Ovary (tissue), 7 donors: ENCODE measurements at regions not wholly inside any gene's neighbourhood (a gene's known extent, or its start where the extent isn't known, plus 50 kb on each side); places are given as distances from the start of the nearest gene placed in this dataset.

Source experiments
- DNase-seq, 5 donors: peaks; one replicate each; pipeline ENCODE4 v3.0.0-alpha.2; 2019 to 2020
- H3K27ac ChIP-seq, 2 donors: fragments of 200-600 bp; one replicate each; pipeline versions ENCODE4 v1.5.1 to v1.8.0; 2019 to 2022
- H3K27me3 ChIP-seq: fragments of 200-600 bp; one replicate; pipeline ENCODE4 v1.8.0; 2022
- H3K36me3 ChIP-seq: fragments of 200-600 bp; sonication (generic); one replicate; pipeline ENCODE4 v1.5.1; 2019
- H3K4me1 ChIP-seq: one replicate; pipeline ENCODE4 v1.8.1; 2013; ENCODE audit warnings: mild to moderate bottlenecking, moderate library complexity; ENCODE audit not compliant: insufficient read depth
- H3K4me3 ChIP-seq: fragments of 200-600 bp; sonication (generic); one replicate; pipeline ENCODE4 v1.5.1; 2017
- H3K9me3 ChIP-seq, 2 donors: fragments of 200-600 bp in 1 of 2; sonication (generic) in 1 of 2; one replicate each; pipeline versions ENCODE4 v1.5.1 to v1.8.1; 2013 to 2019; ENCODE audit warnings: mild to moderate bottlenecking in 1 of 2, moderate library complexity in 1 of 2
- EP300 ChIP-seq: sonication (generic); formaldehyde crosslinking; IDR thresholded peaks from one replicate; pipeline ENCODE4 v1.6.1; 2017; ENCODE audit warnings: antibody characterized with exemption
- POLR2A ChIP-seq: fragments of 450-650 bp; IDR thresholded peaks from one replicate; pipeline ENCODE4 v1.6.1; 2017; ENCODE audit warnings: antibody characterized with exemption, mild to moderate bottlenecking, moderate library complexity
- WGBS, 3 donors: extraction: QIAGEN DNeasy Blood & Tissue Kit in 1 of 3; methylation state at CpG; one replicate each; pipeline versions ENCODE4 v1.1.5 to v1.1.7; 2013 to 2017; 5-methylcytosine and 5-hydroxymethylcytosine counted together
- intact Hi-C, 4 donors: fragments of 100-400 bp; cut with DNase I; formaldehyde crosslinking; loops; one replicate each; pipeline versions ENCODE4 v1.11.0 to v1.15.1; 2022 to 2023
- TF ChIP-seq, protein P1 (sequence below), 3 donors: fragments of 450-650 bp in 2 of 3; fragments of 200-600 bp in 1 of 3; IDR thresholded peaks; one replicate each; pipeline versions ENCODE4 v1.5.1 to v1.8.0; 2016 to 2022; ENCODE audit warnings: antibody characterized with exemption in 3 of 3, mild to moderate bottlenecking in 1 of 3
- donor health status: DM: no; HTN: no; CAD: no; lungs with moderate emphysema.
- donor health status: DM: no; HTN: no; CAD: no.
- donor health status: Bipolar disorder and iron deficiency.
- donor health status: DM: no; HTN: no; CAD: no.
- donor health status: DM: yes; HTN: yes; CAD: no.

DNA sequence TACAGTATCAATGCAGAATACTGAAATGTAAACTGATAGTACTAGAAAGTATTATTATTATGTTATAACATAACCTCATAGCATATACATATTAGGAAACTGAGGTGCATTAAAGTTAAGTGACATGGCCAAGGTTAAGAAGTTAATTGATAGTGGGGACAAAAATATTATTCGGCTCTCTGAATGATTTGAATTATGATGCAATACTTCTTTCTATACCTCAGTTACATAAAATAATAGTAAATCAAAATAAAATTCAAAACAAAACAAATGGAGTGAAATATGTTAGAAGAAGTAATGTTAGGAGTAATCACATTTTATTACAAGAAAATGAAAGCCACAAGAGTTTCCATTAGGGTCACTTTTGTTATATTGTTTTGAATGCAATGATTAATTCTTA lies 455.2 kb downstream of the PLA2G4A start:
- H3K27me3 ChIP-seq: no peaks in the 10 kb centered on the region
- no peaks in the 10 kb centered on the region for H3K36me3 ChIP-seq
- no peaks in the 10 kb centered on the region for H3K4me1 ChIP-seq
- WGBS, 3 donors: 68 to 71% (median 69%) methylated on average over 1 of the region's 1 CpG
- TF ChIP-seq EP300 (no peak), POLR2A (no peak)
- TF ChIP-seq, protein P1, sequence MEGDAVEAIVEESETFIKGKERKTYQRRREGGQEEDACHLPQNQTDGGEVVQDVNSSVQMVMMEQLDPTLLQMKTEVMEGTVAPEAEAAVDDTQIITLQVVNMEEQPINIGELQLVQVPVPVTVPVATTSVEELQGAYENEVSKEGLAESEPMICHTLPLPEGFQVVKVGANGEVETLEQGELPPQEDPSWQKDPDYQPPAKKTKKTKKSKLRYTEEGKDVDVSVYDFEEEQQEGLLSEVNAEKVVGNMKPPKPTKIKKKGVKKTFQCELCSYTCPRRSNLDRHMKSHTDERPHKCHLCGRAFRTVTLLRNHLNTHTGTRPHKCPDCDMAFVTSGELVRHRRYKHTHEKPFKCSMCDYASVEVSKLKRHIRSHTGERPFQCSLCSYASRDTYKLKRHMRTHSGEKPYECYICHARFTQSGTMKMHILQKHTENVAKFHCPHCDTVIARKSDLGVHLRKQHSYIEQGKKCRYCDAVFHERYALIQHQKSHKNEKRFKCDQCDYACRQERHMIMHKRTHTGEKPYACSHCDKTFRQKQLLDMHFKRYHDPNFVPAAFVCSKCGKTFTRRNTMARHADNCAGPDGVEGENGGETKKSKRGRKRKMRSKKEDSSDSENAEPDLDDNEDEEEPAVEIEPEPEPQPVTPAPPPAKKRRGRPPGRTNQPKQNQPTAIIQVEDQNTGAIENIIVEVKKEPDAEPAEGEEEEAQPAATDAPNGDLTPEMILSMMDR (IDR thresholded peaks at IDR 0.05): no peak
- DNase-seq: no peak
- intact Hi-C loops: no loop called here
- H3K27ac ChIP-seq: no peak overlapping the region
- H3K9me3 ChIP-seq: no peaks in the 10 kb centered on the region
- H3K4me3 ChIP-seq: no peak overlapping the region

DNA sequence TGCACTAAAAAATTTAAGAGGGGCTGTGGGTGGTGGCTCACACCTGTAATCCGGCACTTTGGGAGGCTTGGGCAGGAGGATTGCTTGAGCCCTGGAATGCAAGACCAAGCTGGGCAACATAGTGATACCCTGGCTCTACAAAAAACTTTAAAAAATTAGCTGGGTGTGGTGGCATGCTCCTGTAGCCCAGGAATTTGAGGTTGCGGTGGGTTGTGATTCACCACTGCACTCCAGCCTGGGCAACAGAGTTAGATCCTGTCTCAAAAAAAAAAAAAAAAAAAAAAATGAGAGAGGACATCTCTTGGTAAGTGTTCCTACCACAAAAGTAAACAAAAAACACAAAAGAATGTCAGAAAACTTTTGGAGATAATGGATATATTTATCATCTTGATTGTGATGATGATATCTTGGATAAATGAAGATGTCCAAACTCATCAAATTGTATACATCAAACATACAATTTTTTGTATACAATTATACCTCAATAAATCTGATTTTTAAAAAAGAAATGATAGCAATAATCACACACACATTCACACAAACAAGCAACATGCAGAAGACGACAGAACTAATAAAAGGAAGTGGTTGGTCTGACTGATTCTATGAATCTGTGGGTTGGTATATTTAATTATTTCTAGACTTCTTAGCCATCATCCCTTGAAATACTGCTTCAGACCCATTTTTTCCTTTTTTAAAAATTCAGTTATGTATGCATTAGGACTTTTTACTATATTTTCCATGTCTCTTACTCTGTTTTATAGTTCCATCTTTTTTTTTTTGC lies 465.9 kb downstream of the PLA2G4A start:
- no peaks in the 10 kb centered on the region for H3K36me3 ChIP-seq
- intact Hi-C loops: no loop called here
- no peak for DNase-seq
- TF ChIP-seq, protein P1 (IDR thresholded peaks at IDR 0.05): no peak
- no peak for TF ChIP-seq EP300
- TF ChIP-seq POLR2A: no peak
- 85 to 89% (median 88%) methylated on average over 3 of the region's 3 CpGs for WGBS, 3 donors
- H3K27me3 ChIP-seq: no peaks in the 10 kb centered on the region
- no peak overlapping the region for H3K27ac ChIP-seq
- no peak overlapping the region for H3K4me3 ChIP-seq
- H3K9me3 ChIP-seq: no peaks in the 10 kb centered on the region
- H3K4me1 ChIP-seq: no peaks in the 10 kb centered on the region

DNA sequence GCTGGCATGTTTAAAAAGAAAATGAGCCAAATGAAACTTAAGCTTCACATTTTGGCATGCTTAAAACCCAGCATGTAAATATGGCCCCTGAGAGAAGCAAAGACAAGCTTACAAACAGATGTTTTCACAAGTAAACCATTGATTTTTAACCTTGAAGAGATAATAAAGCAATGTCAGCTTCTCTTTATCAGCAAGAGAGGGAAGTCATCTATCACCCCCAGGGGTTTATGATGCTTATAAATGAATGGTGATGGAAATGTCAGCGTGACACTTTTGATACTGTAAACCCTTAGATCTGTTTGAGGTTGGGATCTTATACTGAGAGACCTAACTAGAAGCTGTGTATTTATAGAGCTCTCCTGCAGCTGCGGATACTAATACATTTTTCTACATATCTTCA lies 471.3 kb downstream of the PLA2G4A start:
- H3K9me3 ChIP-seq: no peaks in the 10 kb centered on the region
- H3K27ac ChIP-seq: no peak overlapping the region
- no peaks in the 10 kb centered on the region for H3K36me3 ChIP-seq
- WGBS, 3 donors: 44 to 57% (median 45%) methylated on average over 2 of the region's 2 CpGs
- no peak for DNase-seq
- intact Hi-C loops: no loop called here
- no peaks in the 10 kb centered on the region for H3K27me3 ChIP-seq
- H3K4me1 ChIP-seq: no peaks in the 10 kb centered on the region
- no peak overlapping the region for H3K4me3 ChIP-seq
- TF ChIP-seq POLR2A (no peak), EP300 (no peak)
- TF ChIP-seq, protein P1 (IDR thresholded peaks at IDR 0.05): no peak

DNA sequence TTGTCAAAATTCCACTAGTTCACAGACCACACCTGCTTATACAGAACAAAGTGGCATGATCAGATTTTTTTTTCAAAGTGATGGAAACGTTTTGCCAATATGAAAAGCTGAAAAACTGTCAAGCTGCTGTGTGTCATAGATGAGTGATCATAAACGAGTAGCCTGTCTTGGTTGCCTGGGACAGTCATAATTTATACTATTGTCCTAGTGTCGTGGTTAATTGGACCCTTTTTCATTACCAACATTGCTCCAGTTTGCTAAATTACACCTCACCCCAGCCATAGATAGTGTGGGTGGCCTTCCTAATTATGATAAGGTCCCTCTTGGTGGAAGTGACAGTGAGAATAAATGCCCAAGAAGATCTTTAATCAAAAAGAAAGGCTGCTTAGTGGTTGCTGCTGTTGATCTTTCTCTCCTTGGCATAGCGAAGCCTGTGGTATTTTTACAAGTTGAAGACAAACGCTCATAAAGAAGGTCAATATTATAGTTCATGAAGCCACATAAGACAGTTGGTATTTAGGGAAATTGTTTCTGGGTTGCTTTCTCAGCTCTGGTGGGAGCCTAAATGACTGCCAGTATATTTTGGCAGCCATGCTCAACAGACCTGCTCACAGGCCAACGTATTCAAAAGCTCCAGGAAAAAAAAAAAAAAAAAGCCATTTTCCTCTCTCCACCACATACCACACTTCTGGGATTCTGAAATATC lies 478.1 kb downstream of the PLA2G4A start:
- H3K9me3 ChIP-seq: no peaks in the 10 kb centered on the region
- intact Hi-C loops: no loop called here
- H3K4me1 ChIP-seq: no peaks in the 10 kb centered on the region
- DNase-seq: no peak
- no peak overlapping the region for H3K27ac ChIP-seq
- H3K4me3 ChIP-seq: no peak overlapping the region
- peaks cover under 1% of the 10 kb centered on the region for H3K27me3 ChIP-seq
- H3K36me3 ChIP-seq: no peaks in the 10 kb centered on the region
- WGBS, 3 donors: 60 to 65% (median 63%) methylated on average over 6 of the region's 6 CpGs
- TF ChIP-seq, protein P1 (IDR thresholded peaks at IDR 0.05): no peak
- no peak for TF ChIP-seq EP300
- no peak for TF ChIP-seq POLR2A
